Osteocyte (in vitro differentiated cells): ENCODE measurements at regions not wholly inside any gene's neighbourhood (a gene's known extent, or its start where the extent isn't known, plus 50 kb on each side); places are given as distances from the start of the nearest gene placed in this dataset.

Source experiments
- DNase-seq: peaks from one replicate; pipeline ENCODE4 v3.0.0; 2021; ENCODE audit warnings: mixed read lengths; ENCODE audit not compliant: unreplicated experiment; ENCODE audit errors: extremely low spot score
- H3K27ac Mint-ChIP-seq: one replicate; pipeline ENCODE4 v1.8.0; 2021; ENCODE audit warnings: mild to moderate bottlenecking, mixed read lengths; ENCODE audit not compliant: unreplicated experiment
- H3K27me3 Mint-ChIP-seq: one replicate; pipeline ENCODE4 v1.8.0; 2021; ENCODE audit warnings: mixed read lengths; ENCODE audit not compliant: unreplicated experiment
- H3K36me3 Mint-ChIP-seq: one replicate; pipeline ENCODE4 v1.8.0; 2021; ENCODE audit warnings: mixed read lengths; ENCODE audit not compliant: unreplicated experiment
- H3K4me1 Mint-ChIP-seq: one replicate; pipeline ENCODE4 v1.8.0; 2021; ENCODE audit warnings: mixed read lengths; ENCODE audit not compliant: unreplicated experiment
- H3K4me3 Mint-ChIP-seq: one replicate; pipeline ENCODE4 v1.8.0; 2021; ENCODE audit warnings: mild to moderate bottlenecking, moderate library complexity, mixed read lengths; ENCODE audit not compliant: unreplicated experiment
- H3K9me3 Mint-ChIP-seq: one replicate; pipeline ENCODE4 v1.8.0; 2021; ENCODE audit warnings: mixed read lengths; ENCODE audit not compliant: unreplicated experiment
- TF ChIP-seq, protein P1 (sequence below): fragments of 200-600 bp; sonication (generic); IDR thresholded peaks from 2 replicates; pipeline ENCODE4 v1.5.0; 2021; ENCODE audit warnings: antibody characterized with exemption, mild to moderate bottlenecking, moderate library complexity

GRCh38 chr10:128482052-128482451 lies 355.8 kb upstream of the MKI67 start:
- Mint-ChIP-seq H3K36me3 (no peaks in the 10 kb centered on the region), H3K4me1 (no peaks in the 10 kb centered on the region), H3K9me3 (peaks cover 34% of the 10 kb centered on the region), H3K4me3 (no peak overlapping the region), H3K27me3 (no peaks in the 10 kb centered on the region), H3K27ac (no peak overlapping the region)
- TF ChIP-seq, protein P1, sequence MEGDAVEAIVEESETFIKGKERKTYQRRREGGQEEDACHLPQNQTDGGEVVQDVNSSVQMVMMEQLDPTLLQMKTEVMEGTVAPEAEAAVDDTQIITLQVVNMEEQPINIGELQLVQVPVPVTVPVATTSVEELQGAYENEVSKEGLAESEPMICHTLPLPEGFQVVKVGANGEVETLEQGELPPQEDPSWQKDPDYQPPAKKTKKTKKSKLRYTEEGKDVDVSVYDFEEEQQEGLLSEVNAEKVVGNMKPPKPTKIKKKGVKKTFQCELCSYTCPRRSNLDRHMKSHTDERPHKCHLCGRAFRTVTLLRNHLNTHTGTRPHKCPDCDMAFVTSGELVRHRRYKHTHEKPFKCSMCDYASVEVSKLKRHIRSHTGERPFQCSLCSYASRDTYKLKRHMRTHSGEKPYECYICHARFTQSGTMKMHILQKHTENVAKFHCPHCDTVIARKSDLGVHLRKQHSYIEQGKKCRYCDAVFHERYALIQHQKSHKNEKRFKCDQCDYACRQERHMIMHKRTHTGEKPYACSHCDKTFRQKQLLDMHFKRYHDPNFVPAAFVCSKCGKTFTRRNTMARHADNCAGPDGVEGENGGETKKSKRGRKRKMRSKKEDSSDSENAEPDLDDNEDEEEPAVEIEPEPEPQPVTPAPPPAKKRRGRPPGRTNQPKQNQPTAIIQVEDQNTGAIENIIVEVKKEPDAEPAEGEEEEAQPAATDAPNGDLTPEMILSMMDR = no peak
- DNase-seq = no peak

- Mint-ChIP-seq H3K4me1 (no peaks in the 10 kb centered on the region), H3K9me3 (peaks cover 40% of the 10 kb centered on the region)
- no peak for DNase-seq
Observed at GRCh38 chr10:128483216-128483615, 357.0 kb upstream of the MKI67 start.

DNA sequence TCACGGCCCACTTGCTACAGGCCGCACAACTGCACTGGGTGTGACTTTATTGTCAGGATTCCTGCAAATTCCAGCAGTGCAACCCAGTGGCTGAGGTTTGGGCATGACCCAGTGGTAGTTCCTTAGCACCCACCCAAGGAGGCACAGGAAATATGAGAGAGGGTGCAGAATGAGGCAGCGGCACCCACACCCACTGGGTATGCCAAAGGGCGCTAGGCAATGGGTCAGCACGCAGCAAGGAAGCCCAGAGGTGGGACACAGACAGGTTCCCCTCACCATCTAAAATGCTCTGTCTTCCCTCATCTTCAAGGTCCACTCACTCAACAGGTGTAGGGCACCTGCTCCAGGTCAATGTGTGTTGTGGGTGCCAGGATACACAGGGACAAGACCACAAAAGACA lies 357.8 kb upstream of the MKI67 start:
- H3K36me3 Mint-ChIP-seq = no peaks in the 10 kb centered on the region
- H3K9me3 Mint-ChIP-seq = peaks cover 38% of the 10 kb centered on the region
- TF ChIP-seq, protein P1 = no peak
- H3K4me1 Mint-ChIP-seq = no peaks in the 10 kb centered on the region
- H3K27me3 Mint-ChIP-seq = no peaks in the 10 kb centered on the region
- no peak for DNase-seq
- H3K4me3 Mint-ChIP-seq = no peak overlapping the region
- H3K27ac Mint-ChIP-seq = no peak overlapping the region

More at GRCh38 chr10:128483216-128483615, 357.0 kb upstream of the MKI67 start:
- Mint-ChIP-seq H3K27ac (no peak overlapping the region), H3K27me3 (no peaks in the 10 kb centered on the region), H3K4me3 (no peak overlapping the region), H3K36me3 (no peaks in the 10 kb centered on the region)
- TF ChIP-seq, protein P1 = no peak

- no peak overlapping the region for H3K27ac Mint-ChIP-seq
- TF ChIP-seq, protein P1 = no peak
- no peaks in the 10 kb centered on the region for H3K36me3 Mint-ChIP-seq
- H3K27me3 Mint-ChIP-seq = no peaks in the 10 kb centered on the region
- DNase-seq = no peak
- peaks cover 37% of the 10 kb centered on the region for H3K9me3 Mint-ChIP-seq
- no peaks in the 10 kb centered on the region for H3K4me1 Mint-ChIP-seq
- H3K4me3 Mint-ChIP-seq = no peak overlapping the region
Observed at GRCh38 chr10:128485701-128486235, 359.5 kb upstream of the MKI67 start.

GRCh38 chr10:128487517-128487916 lies 361.3 kb upstream of the MKI67 start:
- TF ChIP-seq, protein P1 = no peak
- DNase-seq = no peak
- Mint-ChIP-seq H3K36me3 (no peaks in the 10 kb centered on the region), H3K27me3 (no peaks in the 10 kb centered on the region), H3K4me3 (no peak overlapping the region), H3K27ac (no peak overlapping the region), H3K9me3 (peaks cover 44% of the 10 kb centered on the region), H3K4me1 (no peaks in the 10 kb centered on the region)
